Smooth muscle cell (in vitro differentiated cells): ENCODE measurements at regions not wholly inside any gene's neighbourhood (a gene's known extent, or its start where the extent isn't known, plus 50 kb on each side); places are given as distances from the start of the nearest gene placed in this dataset. TPM values are rescaled to one million over a fixed set of nuclear protein-coding genes. Genes with fewer than 3 reads are reported as not detected.

Source experiments
- DNase-seq: peaks from one replicate; lab custom pipeline; 2025; ENCODE audit not compliant: unreplicated experiment; lab: John Stamatoyannopoulos, UW
- H2AFZ ChIP-seq: fragments of 200-600 bp; sonication (generic); 2 replicates; pipeline ENCODE4 v1.6.0; 2016; ENCODE audit warnings: antibody characterized with exemption, low read depth, mild to moderate bottlenecking
- H3F3A ChIP-seq: fragments of 200-600 bp; sonication (generic); 2 replicates; pipeline ENCODE4 v1.6.0; 2017; ENCODE audit warnings: antibody characterized with exemption, low read depth
- H3K27ac ChIP-seq: fragments of 200-600 bp; sonication (generic); 2 replicates; pipeline ENCODE4 v1.5.1; 2016; ENCODE audit warnings: low read depth, mild to moderate bottlenecking
- H3K27me3 ChIP-seq: fragments of 200-600 bp; sonication (generic); 2 replicates; pipeline ENCODE4 v1.6.1; 2016; ENCODE audit warnings: low read depth, mild to moderate bottlenecking
- H3K36me3 ChIP-seq: fragments of 200-600 bp; sonication (generic); 2 replicates; pipeline ENCODE4 v1.5.1; 2016; ENCODE audit warnings: low read depth
- H3K4me1 ChIP-seq: fragments of 200-600 bp; sonication (generic); 2 replicates; pipeline ENCODE4 v1.5.1; 2016; ENCODE audit warnings: low read depth
- H3K4me2 ChIP-seq: fragments of 200-600 bp; sonication (generic); 2 replicates; pipeline ENCODE4 v1.6.0; 2016; ENCODE audit warnings: mild to moderate bottlenecking
- H3K4me3 ChIP-seq: fragments of 200-600 bp; sonication (generic); 2 replicates; pipeline ENCODE4 v1.5.1; 2016; ENCODE audit warnings: mild to moderate bottlenecking
- H3K79me2 ChIP-seq: fragments of 200-600 bp; sonication (generic); 2 replicates; pipeline ENCODE4 v1.6.0; 2016; ENCODE audit warnings: low read depth, mild to moderate bottlenecking
- H3K9ac ChIP-seq: fragments of 200-600 bp; sonication (generic); 2 replicates; pipeline ENCODE4 v1.6.0; 2016; ENCODE audit warnings: low read depth
- H3K9me3 ChIP-seq: fragments of 200-600 bp; sonication (generic); replicated peaks from 2 replicates; pipeline ENCODE4 v1.5.1; 2016; ENCODE audit warnings: low read depth
- H4K20me1 ChIP-seq: fragments of 200-600 bp; sonication (generic); 2 replicates; pipeline ENCODE4 v1.6.0; 2016; ENCODE audit warnings: low read depth
- WGBS: methylation state at CpG from one replicate; pipeline ENCODE4 v1.1.7; 2016; ENCODE audit warnings: low lambda C conversion rate; 5-methylcytosine and 5-hydroxymethylcytosine counted together
- small RNA-seq: library from RNA; depleted of rRNA; stranded (forward); fragments of <200 nt; gene quantifications from one replicate; pipeline ENCODE3, GENCODE V24; 2014
- TF ChIP-seq, protein P1 (sequence below): fragments of 200-600 bp; sonication (generic); IDR thresholded peaks from 2 replicates; pipeline ENCODE4 v1.5.1; 2017; ENCODE audit warnings: borderline replicate concordance, mild to moderate bottlenecking, antibody characterized with exemption; ENCODE audit not compliant: insufficient read depth, poor library complexity, severe bottlenecking

DNA sequence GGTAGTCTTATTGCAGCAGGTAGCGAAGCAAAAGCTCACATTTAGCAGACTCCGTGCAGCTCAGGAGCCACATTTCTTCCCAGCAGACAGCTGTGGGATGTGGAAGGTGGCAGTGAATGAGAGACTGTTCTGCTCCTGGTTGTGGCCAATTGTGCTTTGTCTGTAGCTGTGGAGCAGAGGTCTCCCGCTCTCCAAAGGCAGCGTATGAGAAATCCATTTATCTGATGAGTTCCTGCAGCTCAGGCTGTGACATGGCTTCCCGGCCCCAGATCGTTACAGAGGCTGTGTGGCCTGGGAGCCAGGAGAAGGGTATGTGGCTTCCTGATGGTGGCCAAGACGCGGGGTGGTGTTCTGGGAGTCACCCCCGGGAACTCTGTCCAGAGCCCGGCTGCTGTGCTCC, 64.5 kb upstream of the KIF16B start:
- Histone ChIP-seq H3K4me1 (no peaks in the 10 kb centered on the region), H3K27me3 (no peaks in the 10 kb centered on the region), H2AFZ (peak overlapping the region; percentile 50), H3K27ac (no peak overlapping the region), H3K4me3 (no peak overlapping the region), H3K9ac (no peak overlapping the region), H4K20me1 (no peaks in the 10 kb centered on the region), H3K4me2 (no peak overlapping the region), H3K9me3 (no peaks in the 10 kb centered on the region), H3K36me3 (no peaks in the 10 kb centered on the region), H3F3A (no peaks in the 10 kb centered on the region), H3K79me2 (no peaks in the 10 kb centered on the region)
- TF ChIP-seq, protein P1, sequence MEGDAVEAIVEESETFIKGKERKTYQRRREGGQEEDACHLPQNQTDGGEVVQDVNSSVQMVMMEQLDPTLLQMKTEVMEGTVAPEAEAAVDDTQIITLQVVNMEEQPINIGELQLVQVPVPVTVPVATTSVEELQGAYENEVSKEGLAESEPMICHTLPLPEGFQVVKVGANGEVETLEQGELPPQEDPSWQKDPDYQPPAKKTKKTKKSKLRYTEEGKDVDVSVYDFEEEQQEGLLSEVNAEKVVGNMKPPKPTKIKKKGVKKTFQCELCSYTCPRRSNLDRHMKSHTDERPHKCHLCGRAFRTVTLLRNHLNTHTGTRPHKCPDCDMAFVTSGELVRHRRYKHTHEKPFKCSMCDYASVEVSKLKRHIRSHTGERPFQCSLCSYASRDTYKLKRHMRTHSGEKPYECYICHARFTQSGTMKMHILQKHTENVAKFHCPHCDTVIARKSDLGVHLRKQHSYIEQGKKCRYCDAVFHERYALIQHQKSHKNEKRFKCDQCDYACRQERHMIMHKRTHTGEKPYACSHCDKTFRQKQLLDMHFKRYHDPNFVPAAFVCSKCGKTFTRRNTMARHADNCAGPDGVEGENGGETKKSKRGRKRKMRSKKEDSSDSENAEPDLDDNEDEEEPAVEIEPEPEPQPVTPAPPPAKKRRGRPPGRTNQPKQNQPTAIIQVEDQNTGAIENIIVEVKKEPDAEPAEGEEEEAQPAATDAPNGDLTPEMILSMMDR: no peak
- no peak for DNase-seq
- WGBS: 74% methylated on average over 10 of the region's 10 CpGs

DNA sequence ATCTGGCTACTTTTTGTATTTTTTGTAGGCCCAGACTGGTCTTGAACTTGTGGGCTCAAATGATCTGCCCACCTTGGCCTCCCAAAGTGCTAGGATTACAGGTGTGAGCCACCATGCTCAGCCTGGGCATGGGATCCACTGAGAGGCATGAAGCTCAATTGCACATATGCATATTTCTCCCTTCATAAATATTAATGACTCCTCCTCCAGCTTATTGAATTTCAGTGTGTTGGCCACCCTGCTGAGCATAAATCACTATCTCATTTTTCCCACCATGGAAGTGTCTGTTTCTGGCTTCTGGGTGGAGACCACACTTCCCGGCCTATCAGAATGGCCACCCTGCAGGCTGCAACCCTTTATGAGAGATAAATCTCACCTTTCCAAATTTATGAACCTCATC, 53.6 kb upstream of the KIF16B start:
- TF ChIP-seq, protein P1: no peak
- Histone ChIP-seq H3K4me1 (no peaks in the 10 kb centered on the region), H3K4me3 (no peak overlapping the region), H3K4me2 (no peak overlapping the region), H3K9ac (no peak overlapping the region), H3K36me3 (no peaks in the 10 kb centered on the region), H2AFZ (no peak overlapping the region), H3K9me3 (no peaks in the 10 kb centered on the region), H3K79me2 (no peaks in the 10 kb centered on the region), H3K27me3 (no peaks in the 10 kb centered on the region), H3F3A (no peaks in the 10 kb centered on the region), H4K20me1 (no peaks in the 10 kb centered on the region), H3K27ac (no peak overlapping the region)
- 96% methylated on average over 1 of the region's 1 CpG for WGBS
- no peak for DNase-seq

DNA sequence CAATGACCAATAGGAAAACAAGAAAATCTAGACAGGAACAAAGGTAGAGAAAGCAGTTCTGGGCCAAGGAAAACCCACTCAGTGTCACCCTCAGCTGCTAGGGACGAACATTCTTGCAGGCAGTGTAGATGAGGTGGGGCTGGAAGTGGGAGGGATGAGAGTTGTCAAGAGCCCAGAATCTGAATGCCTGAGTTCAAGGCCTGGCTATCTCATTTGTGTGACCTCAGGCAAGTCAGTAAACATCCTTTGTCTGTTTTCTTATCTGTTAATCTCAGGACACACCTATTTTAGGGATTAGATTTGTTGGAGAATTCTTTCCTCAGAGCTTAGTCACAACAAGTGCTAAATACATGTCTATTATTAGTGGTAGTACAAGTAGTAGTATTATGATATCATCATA, 50.9 kb upstream of the KIF16B start:
- H3K27me3 ChIP-seq: no peaks in the 10 kb centered on the region
- no peak overlapping the region for H3K9ac ChIP-seq
- 41% methylated on average over 1 of the region's 1 CpG for WGBS
- TF ChIP-seq, protein P1: no peak
- H3K4me2 ChIP-seq: no peak overlapping the region
- no peak overlapping the region for H3K4me3 ChIP-seq
- DNase-seq: no peak
- no peak overlapping the region for H2AFZ ChIP-seq
- no peaks in the 10 kb centered on the region for H4K20me1 ChIP-seq
- no peak overlapping the region for H3K27ac ChIP-seq
- no peaks in the 10 kb centered on the region for H3K4me1 ChIP-seq
- no peaks in the 10 kb centered on the region for H3K79me2 ChIP-seq
- no peaks in the 10 kb centered on the region for H3K36me3 ChIP-seq
- no peaks in the 10 kb centered on the region for H3K9me3 ChIP-seq
- no peaks in the 10 kb centered on the region for H3F3A ChIP-seq

Small RNAs in the stretch of these regions (small RNA-seq; reads per million reads assigned to genes)
- not detected for gene RF00019
